Ascending aorta (tissue), 2 donors: ENCODE measurements at regions not wholly inside any gene's neighbourhood (a gene's known extent, or its start where the extent isn't known, plus 50 kb on each side); places are given as distances from the start of the nearest gene placed in this dataset.

Experiments used
- DNase-seq, 2 donors: peaks; one replicate each; pipeline ENCODE4 v3.0.0-alpha.2; 2019; ENCODE audit warnings: low spot score in 2 of 2
- H3K27ac ChIP-seq, 2 donors: fragments of 200-600 bp; sonication (generic); one replicate each; pipeline ENCODE4 v1.5.1; 2016 to 2017; ENCODE audit warnings: mild to moderate bottlenecking in 1 of 2
- H3K27me3 ChIP-seq: fragments of 200-600 bp; sonication (generic); one replicate; pipeline ENCODE4 v1.5.1; 2017
- H3K36me3 ChIP-seq, 2 donors: fragments of 200-600 bp; sonication (generic); one replicate each; pipeline ENCODE4 v1.5.1; 2016
- H3K4me1 ChIP-seq, 2 donors: fragments of 200-600 bp; sonication (generic); one replicate each; pipeline ENCODE4 v1.5.1; 2016 to 2017; ENCODE audit warnings: mild to moderate bottlenecking in 1 of 2
- H3K4me3 ChIP-seq, 2 donors: fragments of 200-600 bp; sonication (generic); one replicate each; pipeline ENCODE4 v1.5.1; 2016 to 2017; ENCODE audit warnings: mild to moderate bottlenecking in 1 of 2
- H3K9me3 ChIP-seq, 2 donors: fragments of 200-600 bp; sonication (generic); one replicate each; pipeline ENCODE4 v1.5.1; 2016
- CTCF ChIP-seq, 3 experiments: fragments of 200-600 bp in 2 of 3; fragments of 450-650 bp in 1 of 3; sonication (generic) in 2 of 3; IDR thresholded peaks; one replicate each; pipeline ENCODE4 v1.5.1; 2016 to 2019; ENCODE audit warnings: antibody characterized with exemption in 3 of 3, mild to moderate bottlenecking in 1 of 3, moderate library complexity in 1 of 3
- intact Hi-C: fragments of 100-400 bp; cut with DNase I; formaldehyde crosslinking; loops from one replicate; pipeline ENCODE4 v1.15.1; 2023

- peaks cover 0 to 5% of the 10 kb centered on the region in 2 donors for H3K4me1 ChIP-seq
- intact Hi-C loops: no loop called here
- no peak for DNase-seq
- TF ChIP-seq CTCF (IDR thresholded peaks at IDR 0.05): no peak
- H3K27ac ChIP-seq: no peak overlapping the region
- no peaks in the 10 kb centered on the region for H3K9me3 ChIP-seq
- no peaks in the 10 kb centered on the region for H3K36me3 ChIP-seq
- H3K27me3 ChIP-seq: no peaks in the 10 kb centered on the region
- no peak overlapping the region for H3K4me3 ChIP-seq
Observed at GRCh38 chr16:48478393-48478792, 93.2 kb upstream of the SIAH1 start.

GRCh38 chr16:48471435-48471834 is 86.2 kb upstream of the SIAH1 start:
- Histone ChIP-seq H3K36me3 (no peaks in the 10 kb centered on the region), H3K4me3 (no peak overlapping the region), H3K27me3 (no peaks in the 10 kb centered on the region), H3K27ac (no peak overlapping the region), H3K4me1 (no peaks in the 10 kb centered on the region), H3K9me3 (peaks cover 0 to 7% of the 10 kb centered on the region in 2 donors)
- intact Hi-C loops: no loop called here
- no peak for TF ChIP-seq CTCF (IDR thresholded peaks at IDR 0.05)
- DNase-seq: no peak

- no peak for DNase-seq
- H3K27ac ChIP-seq: no peak overlapping the region
- H3K36me3 ChIP-seq: no peaks in the 10 kb centered on the region
- no peak for TF ChIP-seq CTCF (IDR thresholded peaks at IDR 0.05)
- no peak overlapping the region for H3K4me3 ChIP-seq
- H3K9me3 ChIP-seq: peaks cover 0 to 3% of the 10 kb centered on the region in 2 donors
- no peaks in the 10 kb centered on the region for H3K27me3 ChIP-seq
- H3K4me1 ChIP-seq: no peaks in the 10 kb centered on the region
- intact Hi-C loops: no loop called here
Observed at GRCh38 chr16:48462106-48462740, 77.0 kb upstream of the SIAH1 start.

GRCh38 chr16:48459167-48459566 is 74.0 kb upstream of the SIAH1 start:
- no peak for TF ChIP-seq CTCF (IDR thresholded peaks at IDR 0.05)
- no peaks in the 10 kb centered on the region for H3K27me3 ChIP-seq
- DNase-seq: no peak
- intact Hi-C loops: no loop called here
- H3K4me1 ChIP-seq: no peaks in the 10 kb centered on the region
- no peak overlapping the region for H3K27ac ChIP-seq
- H3K4me3 ChIP-seq: no peak overlapping the region
- H3K9me3 ChIP-seq: no peaks in the 10 kb centered on the region
- H3K36me3 ChIP-seq: no peaks in the 10 kb centered on the region

- no peaks in the 10 kb centered on the region for H3K4me1 ChIP-seq
- H3K4me3 ChIP-seq: no peak overlapping the region
- no peaks in the 10 kb centered on the region for H3K9me3 ChIP-seq
- DNase-seq: no peak
- intact Hi-C loops: no loop called here
- H3K27me3 ChIP-seq: no peaks in the 10 kb centered on the region
- no peak overlapping the region for H3K27ac ChIP-seq
- no peaks in the 10 kb centered on the region for H3K36me3 ChIP-seq
- no peak for TF ChIP-seq CTCF (IDR thresholded peaks at IDR 0.05)
Observed at GRCh38 chr16:48454051-48454450, 68.8 kb upstream of the SIAH1 start.
